HG03103 (cell line): ENCODE measurements at regions not wholly inside any gene's neighbourhood (a gene's known extent, or its start where the extent isn't known, plus 50 kb on each side); places are given as distances from the start of the nearest gene placed in this dataset.

Source experiments
- ATAC-seq: cut with Tn5 transposase; IDR thresholded peaks from one replicate; pipeline ENCODE4 v1.9.1; 2021; ENCODE audit warnings: low read depth; ENCODE audit not compliant: unreplicated experiment

- ATAC-seq = no peak
Observed at GRCh38 chr7:28291559-28291958, 111.0 kb upstream of the JAZF1 start.

GRCh38 chr7:28292834-28293526, 112.4 kb upstream of the JAZF1 start:
- no peak for ATAC-seq

GRCh38 chr7:28293527-28293835, 112.9 kb upstream of the JAZF1 start:
- ATAC-seq = no peak

- ATAC-seq = no peak
Observed at GRCh38 chr7:28296571-28297483, 115.5 kb upstream of the CREB5 start.

- ATAC-seq = peak; percentile 76
Observed at GRCh38 chr7:28297801-28298459, 114.4 kb upstream of the CREB5 start.

- ATAC-seq = no peak
Observed at GRCh38 chr7:28298870-28299518, 113.3 kb upstream of the CREB5 start.

- no peak for ATAC-seq
Observed at GRCh38 chr7:28299556-28299955, 112.8 kb upstream of the CREB5 start.

GRCh38 chr7:28300488-28300887, 111.8 kb upstream of the CREB5 start:
- ATAC-seq = no peak

GRCh38 chr7:28301148-28301641, 111.1 kb upstream of the CREB5 start:
- ATAC-seq = no peak

- ATAC-seq = no peak
Observed at GRCh38 chr7:28304290-28304689, 108.0 kb upstream of the CREB5 start.

- ATAC-seq = no peak
Observed at GRCh38 chr7:28309704-28310459, 102.4 kb upstream of the CREB5 start.

- ATAC-seq = no peak
Observed at GRCh38 chr7:28310460-28310848, 101.9 kb upstream of the CREB5 start.

GRCh38 chr7:28311670-28312069, 100.6 kb upstream of the CREB5 start:
- ATAC-seq = no peak

- ATAC-seq = no peak
Observed at GRCh38 chr7:28312948-28313347, 99.4 kb upstream of the CREB5 start.

- no peak for ATAC-seq
Observed at GRCh38 chr7:28314841-28315240, 97.5 kb upstream of the CREB5 start.

- no peak for ATAC-seq
Observed at GRCh38 chr7:28315565-28316410, 96.5 kb upstream of the CREB5 start.

GRCh38 chr7:28316489-28316888, 95.8 kb upstream of the CREB5 start:
- ATAC-seq = no peak

GRCh38 chr7:28318101-28318762, 94.1 kb upstream of the CREB5 start:
- ATAC-seq = no peak

- ATAC-seq = no peak
Observed at GRCh38 chr7:28323833-28324232, 88.5 kb upstream of the CREB5 start.
